Transverse colon (tissue), 4 donors: ENCODE measurements at regions not wholly inside any gene's neighbourhood (a gene's known extent, or its start where the extent isn't known, plus 50 kb on each side); places are given as distances from the start of the nearest gene placed in this dataset.

Source experiments
- DNase-seq: peaks from one replicate; pipeline ENCODE4 v3.0.0-alpha.2; 2019
- H3K27ac ChIP-seq, 4 donors: fragments of 200-600 bp; sonication (generic); 2 replicates each; pipeline ENCODE4 v1.5.1; 2016 to 2018; ENCODE audit warnings: inconsistent platforms in 4 of 4
- H3K27me3 ChIP-seq: fragments of 200-600 bp; sonication (generic); 2 replicates; pipeline ENCODE4 v1.5.1; 2017; ENCODE audit warnings: inconsistent platforms
- H3K36me3 ChIP-seq, 4 donors: fragments of 200-600 bp; sonication (generic); 2 replicates each; pipeline ENCODE4 v1.5.1; 2017 to 2019; ENCODE audit warnings: inconsistent platforms in 4 of 4
- H3K4me1 ChIP-seq, 4 donors: fragments of 200-600 bp; sonication (generic); 2 replicates each; pipeline ENCODE4 v1.5.1; 2017 to 2020; ENCODE audit warnings: inconsistent platforms in 4 of 4
- H3K4me3 ChIP-seq, 4 donors: fragments of 200-600 bp; sonication (generic); 1 replicate in 1 of 4; 2 replicates in 3 of 4; pipeline versions ENCODE4 v1.5.1 to v1.6.1; 2017 to 2019; ENCODE audit warnings: inconsistent platforms in 4 of 4
- H3K9me3 ChIP-seq, 2 donors: fragments of 200-600 bp; sonication (generic); 2 replicates each; pipeline ENCODE4 v1.5.1; 2017 to 2019; ENCODE audit warnings: inconsistent platforms in 2 of 2
- EP300 ChIP-seq: sonication (generic); formaldehyde crosslinking; IDR thresholded peaks from one replicate; pipeline ENCODE4 v1.6.1; 2017; ENCODE audit warnings: antibody characterized with exemption, low read depth
- POLR2A ChIP-seq: fragments of 450-650 bp; IDR thresholded peaks from one replicate; pipeline ENCODE4 v1.6.1; 2016; ENCODE audit warnings: antibody characterized with exemption, mild to moderate bottlenecking, moderate library complexity
- POLR2AphosphoS5 ChIP-seq, 3 donors: sonication (generic); formaldehyde crosslinking; IDR thresholded peaks; one replicate each; pipeline ENCODE4 v1.6.1; 2016; ENCODE audit warnings: antibody characterized with exemption in 3 of 3
- WGBS, 2 donors: methylation state at CpG; one replicate each; pipeline ENCODE4 v1.1.5; 2018; ENCODE audit warnings: low coverage in 1 of 2; 5-methylcytosine and 5-hydroxymethylcytosine counted together
- in situ Hi-C, 4 donors: fragments of 200-750 bp; cut with MboI; loops; one replicate each; pipeline versions ENCODE4 v1.15.0 to v1.15.1; 2017; ENCODE audit warnings: low sequenced_read_pairs in 3 of 4, low pct_ligation_motif_present in 1 of 4, low pct_unique_long_range_greater_than_20kb in 1 of 4
- intact Hi-C: fragments of 100-400 bp; cut with DNase I; formaldehyde crosslinking; loops from one replicate; pipeline ENCODE4 v1.15.1; 2023; ENCODE audit warnings: low total_unique reads
- TF ChIP-seq, protein P1 (sequence below), 5 experiments: fragments of 200-600 bp in 3 of 5; fragments of 450-650 bp in 2 of 5; sonication (generic) in 3 of 5; IDR thresholded peaks; 1 replicate in 2 of 5; 2 replicates in 3 of 5; pipeline ENCODE4 v1.5.1; 2016 to 2017; ENCODE audit warnings: antibody characterized with exemption in 5 of 5, inconsistent platforms in 3 of 5, mild to moderate bottlenecking in 2 of 5, moderate library complexity in 1 of 5

DNA sequence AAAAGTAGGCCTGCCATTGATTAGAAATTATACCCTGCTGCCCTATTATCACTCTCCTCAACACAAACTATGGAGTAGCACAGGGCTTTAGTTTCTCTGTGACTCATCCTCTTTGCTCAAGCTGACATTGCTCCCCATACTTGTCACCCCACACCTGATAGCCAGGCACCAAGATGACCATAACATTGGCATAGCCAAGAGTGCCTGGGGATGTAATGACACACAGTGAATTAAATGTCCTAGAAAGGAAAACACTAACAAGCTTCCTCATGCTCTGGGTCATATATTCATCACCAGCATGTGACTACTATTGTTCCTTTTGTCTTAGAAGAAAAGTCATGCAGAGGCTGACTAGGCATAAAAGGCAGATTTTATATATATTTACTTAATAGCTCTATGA is 137.8 kb upstream of the RND3 start:
- intact Hi-C loops = no loop called here
- H3K27ac ChIP-seq = no peak overlapping the region
- H3K9me3 ChIP-seq = no peaks in the 10 kb centered on the region
- in situ Hi-C loops = no loop called here
- H3K36me3 ChIP-seq = no peaks in the 10 kb centered on the region
- no peak overlapping the region for H3K4me3 ChIP-seq
- no peak for DNase-seq
- TF ChIP-seq POLR2AphosphoS5 (IDR thresholded peaks at IDR 0.05) = no peak
- no peak for TF ChIP-seq POLR2A
- TF ChIP-seq, protein P1, sequence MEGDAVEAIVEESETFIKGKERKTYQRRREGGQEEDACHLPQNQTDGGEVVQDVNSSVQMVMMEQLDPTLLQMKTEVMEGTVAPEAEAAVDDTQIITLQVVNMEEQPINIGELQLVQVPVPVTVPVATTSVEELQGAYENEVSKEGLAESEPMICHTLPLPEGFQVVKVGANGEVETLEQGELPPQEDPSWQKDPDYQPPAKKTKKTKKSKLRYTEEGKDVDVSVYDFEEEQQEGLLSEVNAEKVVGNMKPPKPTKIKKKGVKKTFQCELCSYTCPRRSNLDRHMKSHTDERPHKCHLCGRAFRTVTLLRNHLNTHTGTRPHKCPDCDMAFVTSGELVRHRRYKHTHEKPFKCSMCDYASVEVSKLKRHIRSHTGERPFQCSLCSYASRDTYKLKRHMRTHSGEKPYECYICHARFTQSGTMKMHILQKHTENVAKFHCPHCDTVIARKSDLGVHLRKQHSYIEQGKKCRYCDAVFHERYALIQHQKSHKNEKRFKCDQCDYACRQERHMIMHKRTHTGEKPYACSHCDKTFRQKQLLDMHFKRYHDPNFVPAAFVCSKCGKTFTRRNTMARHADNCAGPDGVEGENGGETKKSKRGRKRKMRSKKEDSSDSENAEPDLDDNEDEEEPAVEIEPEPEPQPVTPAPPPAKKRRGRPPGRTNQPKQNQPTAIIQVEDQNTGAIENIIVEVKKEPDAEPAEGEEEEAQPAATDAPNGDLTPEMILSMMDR (IDR thresholded peaks at IDR 0.05) = no peak
- TF ChIP-seq EP300 = no peak
- H3K27me3 ChIP-seq = no peaks in the 10 kb centered on the region
- peaks cover 0 to 1% (median under 1%) of the 10 kb centered on the region in 4 donors for H3K4me1 ChIP-seq

DNA sequence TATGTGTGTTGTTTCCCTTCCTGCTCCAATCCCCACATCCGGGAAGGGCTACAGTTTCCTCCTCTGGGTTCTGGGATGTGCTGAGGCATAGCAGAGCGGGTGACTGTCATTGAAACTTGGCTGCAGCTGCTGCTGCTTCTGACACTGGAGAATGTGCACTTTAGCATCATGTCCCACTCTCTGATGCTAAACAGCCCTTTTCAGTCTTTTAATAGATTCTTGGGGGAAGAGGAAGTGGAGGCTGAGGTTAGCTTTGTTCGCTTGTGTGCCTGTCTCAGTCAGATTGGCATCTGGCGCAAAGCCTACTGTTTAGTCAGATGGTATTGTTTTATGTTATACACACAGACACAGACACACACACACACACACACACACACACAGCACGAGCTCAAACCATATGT is 136.5 kb upstream of the RND3 start:
- Histone ChIP-seq H3K27me3 (no peaks in the 10 kb centered on the region), H3K4me1 (peaks cover 0 to 10% (median 6%) of the 10 kb centered on the region in 4 donors), H3K9me3 (no peaks in the 10 kb centered on the region), H3K4me3 (no peak overlapping the region), H3K27ac (no peak overlapping the region), H3K36me3 (no peaks in the 10 kb centered on the region)
- DNase-seq = no peak
- in situ Hi-C loops (loop anchor here in 2 of 4 donors (25.0 kb wide), 3 partner anchors 112 to 1037 kb away; partner anchors contain the start of gene MMADHC (in 1 of the 2)), intact Hi-C loops (no loop called here)
- 50 to 61% methylated on average over 1 to 5 of the region's 5 CpGs for WGBS, 2 donors
- no peak for TF ChIP-seq POLR2AphosphoS5 (IDR thresholded peaks at IDR 0.05)
- TF ChIP-seq, protein P1 (IDR thresholded peaks at IDR 0.05) = no peak
- no peak for TF ChIP-seq EP300
- TF ChIP-seq POLR2A = no peak

DNA sequence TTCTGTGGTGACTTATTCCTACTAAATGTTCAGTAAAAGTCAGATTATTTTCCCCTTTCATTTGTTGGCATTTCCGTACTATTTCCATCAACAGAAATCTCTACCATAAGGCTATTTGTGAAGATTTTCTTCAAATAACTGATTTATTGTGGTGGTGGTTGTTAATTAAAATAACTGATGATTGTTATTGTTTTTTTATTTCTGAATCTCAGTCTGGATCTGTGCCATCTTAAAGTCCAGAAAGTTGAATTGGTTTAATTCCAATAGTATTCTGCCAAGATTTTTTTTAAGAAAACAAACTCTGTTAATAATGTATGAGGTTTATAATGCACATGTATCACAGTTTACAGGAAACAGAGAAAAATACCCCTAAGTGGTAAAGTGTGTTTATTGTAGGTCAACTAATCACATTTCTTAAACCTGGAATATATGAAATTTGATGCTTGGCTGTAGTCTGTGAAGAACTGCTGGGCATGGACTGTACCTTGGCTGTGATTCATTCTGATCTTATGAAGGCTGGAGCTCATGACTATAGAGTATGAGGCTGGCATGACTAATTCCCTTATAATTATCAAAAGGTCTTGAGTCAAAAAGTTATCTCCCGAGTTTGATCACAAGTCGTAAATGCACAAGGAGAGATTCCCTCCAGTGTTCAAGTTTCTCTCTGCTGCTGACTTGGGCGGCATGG is 134.2 kb upstream of the RND3 start:
- no peaks in the 10 kb centered on the region for H3K9me3 ChIP-seq
- intact Hi-C loops (no loop called here), in situ Hi-C loops (loop anchor here in 2 of 4 donors (25.0 kb wide), 3 partner anchors 109 to 1034 kb away; partner anchors contain the start of gene MMADHC (in 1 of the 2))
- no peak overlapping the region for H3K27ac ChIP-seq
- H3K36me3 ChIP-seq = no peaks in the 10 kb centered on the region
- no peak overlapping the region for H3K4me3 ChIP-seq
- H3K4me1 ChIP-seq = peaks cover 0 to 10% (median 6%) of the 10 kb centered on the region in 4 donors
- no peak for DNase-seq
- no peaks in the 10 kb centered on the region for H3K27me3 ChIP-seq
- WGBS, 2 donors = 66 to 80% methylated on average over 3 to 4 of the region's 4 CpGs
- TF ChIP-seq, protein P1 (IDR thresholded peaks at IDR 0.05) = no peak
- TF ChIP-seq POLR2AphosphoS5 (IDR thresholded peaks at IDR 0.05) (no peak), EP300 (no peak), POLR2A (no peak)

DNA sequence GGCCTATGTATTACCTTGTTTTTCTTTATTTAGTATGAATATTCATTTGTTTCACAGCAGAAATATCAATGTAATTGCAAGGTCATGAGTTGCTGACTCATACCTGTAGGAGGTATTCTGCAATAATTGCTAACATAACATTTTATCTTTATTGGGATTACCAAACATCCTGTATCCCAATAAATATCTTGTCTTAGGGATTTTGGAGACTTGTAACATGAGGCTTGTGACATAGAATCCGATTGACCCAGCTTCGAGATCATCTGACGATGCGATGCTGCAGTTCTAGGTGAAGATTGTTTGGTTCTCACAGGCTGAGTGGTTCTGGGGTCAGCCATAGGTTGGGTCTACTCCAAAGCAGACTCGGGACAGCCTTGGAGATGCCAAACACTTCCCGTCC is 133.4 kb upstream of the RND3 start:
- WGBS, 2 donors = 63% methylated on average over 6 of the region's 6 CpGs; no CpG with 5 or more reads in 1 of the 2 donors
- Histone ChIP-seq H3K9me3 (no peaks in the 10 kb centered on the region), H3K27ac (peak overlapping the region; percentile 9 to 50 (median 35)), H3K36me3 (no peaks in the 10 kb centered on the region), H3K4me1 (peaks cover 0 to 10% (median 6%) of the 10 kb centered on the region in 4 donors), H3K4me3 (no peak overlapping the region), H3K27me3 (no peaks in the 10 kb centered on the region)
- intact Hi-C loops (no loop called here), in situ Hi-C loops (loop anchor here in 2 of 4 donors (25.0 kb wide), 3 partner anchors 109 to 1034 kb away; partner anchors contain the start of gene MMADHC (in 1 of the 2))
- no peak for DNase-seq
- TF ChIP-seq POLR2AphosphoS5 (IDR thresholded peaks at IDR 0.05) (no peak), POLR2A (no peak), EP300 (no peak)
- TF ChIP-seq, protein P1 (IDR thresholded peaks at IDR 0.05) = no peak
